GM21576 (cell line): ENCODE measurements at regions not wholly inside any gene's neighbourhood (a gene's known extent, or its start where the extent isn't known, plus 50 kb on each side); places are given as distances from the start of the nearest gene placed in this dataset.
"Not testable (repeated sequence)": the region's sequence is repeated elsewhere in the genome, so short reads cannot be mapped to it uniquely, and the experiment has no call there.

Experiments
- ATAC-seq: cut with Tn5 transposase; IDR thresholded peaks from one replicate; pipeline ENCODE4 v1.9.1; 2021; ENCODE audit warnings: mild to moderate bottlenecking, moderate library complexity; ENCODE audit not compliant: unreplicated experiment

DNA sequence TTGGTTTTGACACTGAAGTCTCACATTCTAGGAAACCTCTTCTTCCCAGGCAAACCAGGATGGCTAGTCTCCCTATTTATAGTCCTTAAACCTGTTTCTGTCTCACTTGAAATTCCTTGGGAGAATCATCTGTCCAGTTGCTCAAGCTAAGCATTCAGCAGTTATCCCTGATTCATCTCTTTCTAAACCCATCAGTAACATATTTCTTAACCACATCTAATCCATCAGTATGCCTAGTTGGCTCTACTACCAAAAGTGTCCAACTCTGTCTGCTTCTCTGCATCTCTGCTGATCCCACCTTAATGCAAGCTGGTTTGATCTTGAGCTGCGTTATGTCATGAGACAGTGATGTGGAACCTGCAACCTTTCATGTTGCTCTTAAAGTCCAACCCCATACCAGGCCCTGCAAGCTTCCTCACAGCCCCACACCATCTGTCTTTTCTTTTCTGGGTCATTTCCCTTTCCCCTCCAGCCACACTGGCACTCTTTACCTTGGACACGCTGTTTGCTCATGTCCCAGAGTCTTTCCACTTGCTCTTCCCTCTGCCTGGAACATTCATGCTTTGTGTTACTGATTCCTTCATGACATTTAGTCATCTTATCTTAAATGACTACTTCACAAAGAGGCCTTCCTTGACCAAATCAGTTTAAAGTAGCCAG is 380.8 kb upstream of the RGS6 start:
- ATAC-seq: no peak

GRCh38 chr14:71552809-71553208 is 379.4 kb upstream of the RGS6 start:
- ATAC-seq: no peak

DNA sequence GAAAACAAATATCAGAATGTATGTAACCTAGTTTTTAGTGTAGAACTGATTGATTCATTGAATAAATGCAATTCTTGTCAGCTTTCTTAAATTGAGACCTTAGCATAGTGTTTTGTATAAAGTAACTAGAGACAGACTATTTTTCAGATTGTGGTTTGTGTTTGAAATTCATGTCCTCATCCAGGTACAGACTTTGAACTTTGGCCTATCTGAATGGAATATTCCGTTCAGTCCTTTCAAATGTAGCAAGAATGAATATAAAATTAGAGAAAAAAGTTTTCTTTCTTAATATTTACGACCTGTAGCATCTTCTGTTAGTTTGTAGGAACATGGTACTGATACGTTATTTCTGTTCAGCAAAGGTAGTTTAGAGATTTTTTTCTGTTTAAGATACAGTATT is 378.4 kb upstream of the RGS6 start:
- ATAC-seq: no peak

- peak; percentile 35 for ATAC-seq
Observed at GRCh38 chr14:71554323-71554722, 377.9 kb upstream of the RGS6 start.

DNA sequence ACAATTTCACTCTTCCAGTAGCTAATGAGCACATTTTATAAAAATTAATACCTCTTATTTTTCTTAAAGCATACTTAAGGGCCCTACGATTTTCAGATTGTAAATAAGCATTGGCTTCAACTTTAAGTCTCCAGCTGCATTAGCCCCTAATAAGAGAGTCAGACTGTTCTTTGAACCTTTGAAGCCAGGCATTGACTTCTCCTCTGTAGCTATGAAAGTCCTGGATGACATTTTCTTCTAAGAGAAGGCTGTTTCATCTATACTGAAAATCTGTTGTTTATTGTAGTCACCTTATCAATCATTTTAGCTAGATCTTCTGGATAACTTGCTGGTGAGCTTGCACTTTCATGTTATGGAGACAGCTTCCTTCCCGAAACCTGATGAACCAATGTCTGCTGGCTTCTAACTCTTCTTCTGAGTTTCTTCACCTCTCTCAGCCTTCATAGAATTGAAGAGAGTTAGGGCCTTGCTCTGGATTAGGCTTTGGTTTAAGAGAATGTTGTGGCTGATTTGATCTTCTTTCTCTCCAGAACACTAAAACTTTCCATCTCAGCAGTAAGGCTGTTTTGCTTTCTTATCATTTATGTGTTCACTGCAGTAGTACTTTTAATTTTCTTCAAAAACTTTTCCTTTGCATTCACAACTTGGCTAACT is 377.1 kb upstream of the RGS6 start:
- peak; percentile 25 for ATAC-seq

DNA sequence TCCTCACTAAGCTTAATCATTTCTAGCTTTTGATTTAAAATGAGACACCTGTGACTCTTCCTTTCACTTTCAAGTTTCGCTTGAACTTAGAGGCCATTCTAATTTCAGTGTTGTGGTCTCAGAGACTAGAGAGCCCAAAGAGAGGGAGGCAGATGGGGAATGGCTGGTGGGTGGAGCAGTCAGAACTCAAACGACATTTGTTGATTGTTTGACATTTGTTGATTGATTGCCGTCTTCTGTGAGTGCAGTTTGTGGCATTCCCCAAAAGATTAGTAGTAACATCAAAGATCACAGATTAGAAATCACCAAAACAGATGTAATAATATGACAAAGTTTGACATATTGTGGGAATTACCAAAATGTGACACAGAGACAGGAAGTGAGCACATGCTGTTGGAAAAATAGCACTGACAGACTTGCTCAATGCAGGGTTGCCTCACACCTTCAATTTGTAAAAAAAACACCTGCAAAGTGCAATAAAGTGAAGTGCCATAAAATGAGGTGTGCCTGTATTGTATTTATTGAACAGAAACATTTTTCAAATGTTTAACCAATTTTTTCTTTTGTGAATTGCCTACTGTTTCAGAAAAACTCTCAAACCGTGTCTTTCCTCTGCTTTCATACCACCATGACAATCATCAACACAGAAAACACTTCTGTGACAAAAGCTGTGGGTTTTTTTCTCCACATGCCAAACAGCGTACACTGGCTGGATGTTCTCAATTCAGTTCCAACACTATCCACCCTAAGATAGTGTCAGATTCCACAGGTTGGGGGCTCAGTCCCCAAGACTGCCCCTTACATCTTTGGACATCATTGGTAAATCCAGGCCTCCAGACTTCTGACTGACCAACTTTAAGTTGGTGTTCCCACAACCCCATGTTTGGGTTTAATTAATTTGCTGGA is 376.3 kb upstream of the RGS6 start:
- peak; percentile 79 for ATAC-seq

DNA sequence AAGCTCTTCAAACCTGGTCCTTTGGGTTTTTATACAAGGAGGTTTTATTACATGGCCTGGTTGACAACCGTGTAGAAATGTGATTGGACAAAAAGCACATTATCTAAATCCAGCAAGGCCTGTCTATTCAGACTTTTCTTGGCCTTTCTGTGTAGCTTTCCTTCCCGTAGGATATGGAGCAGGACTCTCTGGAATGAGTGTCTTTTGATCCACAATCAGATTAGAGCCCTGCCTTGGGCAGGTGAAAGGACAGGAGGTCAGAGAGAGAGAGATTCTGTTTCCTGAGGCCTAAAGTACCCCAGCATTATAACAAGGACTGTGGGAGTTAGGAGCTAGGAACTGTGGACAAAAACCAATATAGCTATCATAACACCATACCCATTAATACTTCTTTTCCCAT is 375.5 kb upstream of the RGS6 start:
- ATAC-seq: no peak

DNA sequence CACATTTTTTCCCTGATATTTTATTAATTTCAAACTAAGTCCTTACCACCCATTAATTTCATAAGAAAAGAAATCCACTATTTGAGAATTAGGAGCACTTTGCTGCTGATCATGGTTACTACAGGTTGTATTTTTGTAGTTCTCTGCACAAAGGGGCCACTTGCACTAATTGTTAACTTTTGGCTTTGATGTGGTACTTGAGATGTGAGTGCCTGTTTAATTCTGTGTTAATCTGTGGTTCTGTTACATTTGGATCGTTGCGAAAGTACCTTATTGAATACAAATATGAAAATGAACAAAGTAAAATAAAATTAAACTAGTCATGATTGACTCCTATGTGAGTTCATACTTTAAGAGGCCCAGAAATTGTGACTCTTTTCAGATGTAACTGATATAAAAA is 374.9 kb upstream of the RGS6 start:
- ATAC-seq: no peak

GRCh38 chr14:71558943-71559342 is 373.3 kb upstream of the RGS6 start:
- ATAC-seq: not testable (repeated sequence)

- no peak for ATAC-seq
Observed at GRCh38 chr14:71560751-71561150, 371.5 kb upstream of the RGS6 start.

DNA sequence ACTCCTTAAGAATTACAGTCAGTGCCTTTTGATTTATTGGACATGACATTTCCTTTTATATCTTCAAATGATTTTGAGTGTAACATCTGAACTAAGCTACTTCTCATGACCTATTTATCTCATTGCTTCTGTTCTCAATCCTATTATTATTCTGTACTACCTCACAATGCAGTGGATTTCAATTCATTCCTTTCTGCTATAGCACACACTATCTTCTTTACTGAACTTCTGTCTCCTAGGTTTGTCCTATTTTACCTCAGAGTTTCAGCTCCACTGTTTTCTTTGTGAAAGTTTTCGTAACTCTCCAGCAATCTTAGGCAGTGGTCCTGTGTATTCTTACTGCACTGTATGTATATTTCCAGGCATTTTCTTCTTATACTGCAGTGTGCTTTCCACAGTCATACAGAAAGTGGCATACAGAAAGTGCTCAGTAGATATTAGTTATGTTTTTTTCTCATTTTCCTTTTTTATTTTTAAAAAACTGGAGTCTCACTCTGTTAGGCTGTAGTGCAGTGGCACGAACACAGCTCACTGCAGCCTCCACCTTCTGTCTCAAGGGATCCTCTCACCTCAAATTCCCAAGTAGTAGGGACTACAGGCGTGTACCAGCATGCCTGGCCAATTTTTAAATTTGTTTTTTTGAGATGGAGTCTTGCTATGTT is 368.6 kb upstream of the RGS6 start:
- ATAC-seq: no peak

DNA sequence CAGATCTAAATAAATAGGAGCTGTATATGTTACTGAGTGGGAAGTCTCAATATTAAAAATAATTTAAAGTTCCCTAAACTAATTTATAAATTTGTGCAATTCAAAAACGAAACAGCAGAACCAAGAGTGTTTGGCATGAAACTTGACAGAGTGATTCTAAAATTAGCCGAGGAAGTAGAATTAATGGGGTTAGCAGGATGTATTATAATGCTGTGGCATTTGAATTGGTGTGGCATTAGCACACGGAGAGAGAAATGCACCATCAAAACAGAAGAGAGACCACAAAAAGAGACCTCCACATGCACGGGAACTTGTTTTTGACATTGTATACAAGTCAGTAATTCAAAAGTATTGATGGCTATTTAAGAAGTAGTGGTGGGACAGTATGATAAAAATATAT is 366.0 kb upstream of the RGS6 start:
- ATAC-seq: peak; percentile 72

GRCh38 chr14:71567499-71568133 is 364.6 kb upstream of the RGS6 start:
- ATAC-seq: not testable (repeated sequence)

GRCh38 chr14:71574976-71575375 is 357.3 kb upstream of the RGS6 start:
- ATAC-seq: no peak

DNA sequence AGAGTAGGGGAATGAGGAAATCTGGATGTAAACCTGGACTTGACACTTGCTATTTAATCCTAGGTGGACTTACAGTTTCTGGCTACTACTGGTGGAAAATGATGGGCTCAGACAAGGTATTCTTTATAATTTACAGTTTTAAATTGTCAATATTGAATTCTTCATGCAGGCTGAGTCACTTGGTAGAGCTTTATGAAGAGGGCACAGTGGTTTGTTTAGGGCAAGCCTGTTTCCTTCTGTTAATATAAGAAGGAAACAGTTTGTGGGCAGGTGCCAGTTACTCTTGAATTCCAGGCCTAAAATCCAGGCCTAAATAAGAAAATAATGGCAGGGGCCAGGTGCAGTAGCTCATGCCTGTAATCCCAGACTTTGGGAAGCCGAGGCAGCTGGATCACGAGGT is 355.8 kb upstream of the RGS6 start:
- ATAC-seq: no peak

DNA sequence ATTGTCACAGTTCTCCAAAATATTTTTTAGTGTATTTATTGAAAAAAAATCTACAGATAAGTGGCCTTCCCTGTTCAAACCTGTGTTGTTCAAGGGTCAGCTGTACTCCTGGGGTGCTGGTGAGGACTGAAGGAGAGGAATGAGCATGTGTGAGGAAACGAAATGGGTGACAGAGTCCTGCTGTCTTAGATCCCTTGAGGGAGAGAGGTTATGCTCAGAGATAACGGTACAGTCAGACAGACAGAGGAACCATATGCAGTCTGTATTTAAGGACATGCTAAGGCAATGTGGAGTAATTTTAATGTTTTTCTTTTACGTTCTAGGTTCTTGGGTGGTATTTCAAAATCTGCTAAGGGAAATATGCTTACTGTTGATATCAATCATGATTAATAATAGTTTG is 352.9 kb upstream of the RGS6 start:
- no peak for ATAC-seq

GRCh38 chr14:71582705-71583104 is 349.5 kb upstream of the RGS6 start:
- ATAC-seq: no peak

- ATAC-seq: no peak
Observed at GRCh38 chr14:71583194-71583593, 349.0 kb upstream of the RGS6 start.

GRCh38 chr14:71583705-71584104 is 348.5 kb upstream of the RGS6 start:
- ATAC-seq: no peak

- no peak for ATAC-seq
Observed at GRCh38 chr14:71585361-71585760, 346.9 kb upstream of the RGS6 start.
